ENCODE measurements at regions not wholly inside any gene's neighbourhood (a gene's known extent, or its start where the extent isn't known, plus 50 kb on each side); places are given as distances from the start of the nearest gene placed in this dataset.

DNA sequence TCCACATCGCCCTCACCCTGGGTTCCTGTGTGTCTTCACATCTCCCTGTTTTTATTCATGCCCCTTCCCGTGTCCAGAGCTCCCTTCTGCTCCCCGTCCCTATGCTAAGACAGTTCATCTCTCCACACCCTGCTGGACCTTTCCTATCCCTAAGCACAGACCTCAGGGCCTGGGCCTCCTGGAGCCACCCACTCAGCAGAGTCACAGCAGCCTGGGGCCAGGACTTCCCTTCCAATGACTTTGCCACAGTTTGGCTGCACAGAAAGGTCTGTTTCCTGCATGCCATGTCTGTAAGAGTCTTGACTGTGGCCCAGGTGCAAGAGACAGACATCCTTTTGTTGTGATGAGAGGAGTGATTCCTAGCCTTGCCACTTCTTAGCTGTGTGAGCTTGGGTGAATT is 470.7 kb downstream of the TSHZ3 start:
- TF ChIP-seq CTCF (IDR thresholded peaks at IDR 0.05) (no peak), SIN3A (IDR thresholded peaks at IDR 0.05; ENCODE audit: borderline replicate concordance, insufficient read depth, low read depth, low read length) (no peak), TCF7L2 (IDR thresholded peaks at IDR 0.05; ENCODE audit: low read depth, low read length) (no peak), REST (IDR thresholded peaks at IDR 0.05; ENCODE audit: insufficient read depth in 1 of 2, low read depth in 2 of 2, low read length in 1 of 2) (no peak), POLR2AphosphoS5 (IDR thresholded peaks at IDR 0.05; ENCODE audit: low read depth, low read length) (no peak)

All from Panc1 (cell line).